ENCODE measurements at regions not wholly inside any gene's neighbourhood (a gene's known extent, or its start where the extent isn't known, plus 50 kb on each side); places are given as distances from the start of the nearest gene placed in this dataset.
"Not testable (repeated sequence)": the region's sequence is repeated elsewhere in the genome, so short reads cannot be mapped to it uniquely, and the experiment has no call there.

GRCh38 chr12:131636266-131636665 lies 74.6 kb upstream of the SFSWAP start:
- DNase-seq (ENCODE audit: low read depth in 2 of 3, low spot score in 2 of 3) = no peak

- no peak for DNase-seq (ENCODE audit: low read depth in 2 of 3, low spot score in 2 of 3)
Observed at GRCh38 chr12:131636940-131637750, 73.7 kb upstream of the SFSWAP start.

GRCh38 chr12:131637986-131638385 lies 72.9 kb upstream of the SFSWAP start:
- no peak for DNase-seq (ENCODE audit: low read depth in 2 of 3, low spot score in 2 of 3)

- DNase-seq (ENCODE audit: low read depth in 2 of 3, low spot score in 2 of 3) = no peak
Observed at GRCh38 chr12:131639270-131639940, 71.5 kb upstream of the SFSWAP start.

DNA sequence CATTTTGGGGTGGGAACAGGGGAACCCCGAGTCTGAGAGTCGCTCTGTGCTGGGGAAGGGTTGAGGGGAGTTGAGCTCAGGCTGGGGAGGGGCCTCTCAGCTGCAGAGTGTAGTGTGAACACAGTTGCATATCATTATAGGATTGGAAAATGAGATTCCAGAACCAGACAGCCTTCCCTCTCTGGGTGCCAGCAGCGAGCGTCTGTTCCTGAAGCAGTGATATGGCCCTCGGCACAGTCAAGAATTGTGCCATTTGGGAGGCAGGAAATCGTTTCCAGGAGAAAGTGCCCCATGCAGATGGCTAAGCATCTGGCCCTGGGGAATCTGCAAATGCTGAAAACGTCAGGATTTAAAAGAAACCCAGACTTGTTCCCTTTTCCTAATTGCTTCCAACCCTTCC lies 70.4 kb upstream of the SFSWAP start:
- DNase-seq (ENCODE audit: low read depth in 2 of 3, low spot score in 2 of 3) = no peak

DNA sequence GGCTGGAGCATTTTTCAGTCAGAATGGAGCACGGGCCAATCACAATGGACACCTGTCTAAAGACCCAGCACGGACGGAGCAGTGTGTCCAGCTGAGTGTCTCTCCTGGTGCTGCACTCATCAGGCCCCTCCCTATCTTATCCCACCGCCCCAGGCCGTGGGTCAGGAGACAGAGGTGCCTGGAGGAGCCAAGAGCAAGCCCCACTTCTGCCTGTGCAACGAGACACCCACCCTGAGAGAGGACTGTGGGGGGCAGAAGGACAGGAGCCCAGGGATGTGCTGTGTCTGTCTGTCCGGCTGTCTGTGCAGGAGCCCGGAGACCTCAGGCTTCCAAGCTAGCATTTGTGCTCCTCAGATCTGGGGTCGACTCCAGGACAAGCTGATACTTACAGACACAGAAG lies 69.6 kb upstream of the SFSWAP start:
- DNase-seq (ENCODE audit: low read depth in 2 of 3, low spot score in 2 of 3) = no peak

- no peak for DNase-seq (ENCODE audit: low read depth in 2 of 3, low spot score in 2 of 3)
Observed at GRCh38 chr12:131642101-131642540, 68.8 kb upstream of the SFSWAP start.

DNA sequence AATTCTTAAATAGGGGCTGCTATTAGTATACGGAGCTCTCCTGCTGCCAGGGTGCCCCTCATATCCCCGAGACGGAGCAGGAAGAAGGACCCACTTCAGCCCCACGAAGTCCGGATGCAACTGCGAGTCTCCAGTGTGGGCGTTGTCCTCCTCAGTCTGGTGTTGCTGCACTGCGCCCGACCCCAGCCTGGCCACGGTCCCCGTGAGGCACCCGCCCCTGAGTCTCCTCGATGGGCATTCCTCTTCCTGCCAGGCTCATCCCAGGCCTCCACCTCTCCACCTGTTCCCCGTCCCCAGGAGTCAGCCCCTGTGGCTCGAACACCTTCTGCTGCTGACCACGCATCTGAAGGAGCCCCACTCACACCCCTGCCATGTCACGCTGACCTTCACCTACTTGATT lies 68.1 kb upstream of the SFSWAP start:
- no peak for DNase-seq (ENCODE audit: low read depth in 2 of 3, low spot score in 2 of 3)

DNA sequence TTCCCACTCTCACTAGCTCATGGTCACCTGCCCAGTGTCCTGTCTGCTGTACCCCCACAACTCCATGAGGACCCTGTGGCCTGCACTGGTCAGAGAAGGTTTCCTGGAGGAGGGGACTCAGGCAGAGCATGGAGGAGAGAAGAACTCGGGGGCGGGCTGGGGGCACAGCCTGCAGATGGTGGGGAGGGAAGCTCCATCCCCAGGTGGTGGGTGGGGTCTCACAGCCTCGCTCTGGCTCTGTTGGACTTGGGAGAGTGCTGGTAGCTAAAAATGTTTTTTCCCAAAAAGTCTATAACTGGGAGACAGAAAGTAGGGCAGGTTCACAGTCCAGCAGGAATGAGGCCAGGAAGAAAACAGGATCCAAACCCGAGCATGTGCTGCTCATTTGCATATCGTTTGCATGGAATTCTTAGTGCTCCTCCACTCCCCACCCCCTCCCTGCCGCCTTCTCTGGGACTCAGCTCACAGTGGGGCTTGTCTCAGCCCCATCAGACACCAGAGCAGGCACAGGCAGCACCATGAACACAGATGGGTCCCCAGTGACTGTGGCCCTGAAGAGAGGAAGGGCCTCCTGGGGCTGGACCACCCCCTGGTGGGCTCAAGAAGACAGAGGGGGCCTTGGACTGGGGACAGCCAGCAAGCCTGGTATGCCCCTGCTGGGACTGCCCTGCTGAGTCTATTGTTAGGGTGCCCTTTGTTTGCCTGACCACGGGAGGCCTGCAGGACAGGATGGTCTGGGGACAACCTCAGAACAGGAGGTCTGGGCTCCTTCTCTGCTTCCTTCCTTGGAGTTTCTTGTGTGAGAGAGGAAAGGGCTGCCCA lies 67.0 kb upstream of the SFSWAP start:
- DNase-seq (ENCODE audit: low read depth in 2 of 3, low spot score in 2 of 3) = no peak

DNA sequence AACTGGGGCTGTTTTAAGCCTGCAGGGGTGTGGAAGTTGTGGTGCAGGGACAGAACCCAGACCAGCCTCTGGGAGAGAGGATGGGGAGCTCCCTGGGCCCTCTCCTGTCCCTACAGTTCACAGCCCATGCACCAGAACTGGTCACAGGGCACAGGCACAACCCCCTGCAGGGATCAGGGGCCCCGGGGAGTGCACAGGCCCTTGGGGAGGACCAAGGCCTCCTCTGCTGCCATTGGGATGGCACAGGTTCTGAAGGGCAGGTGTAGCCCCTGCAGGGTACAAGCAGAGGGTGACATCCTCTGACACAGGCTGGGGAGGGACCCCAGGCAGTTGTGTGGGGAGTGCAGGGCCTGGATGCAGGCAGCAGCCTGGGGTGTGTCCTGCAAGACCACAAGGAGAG lies 66.4 kb upstream of the SFSWAP start:
- DNase-seq (ENCODE audit: low read depth in 2 of 3, low spot score in 2 of 3) = no peak

DNA sequence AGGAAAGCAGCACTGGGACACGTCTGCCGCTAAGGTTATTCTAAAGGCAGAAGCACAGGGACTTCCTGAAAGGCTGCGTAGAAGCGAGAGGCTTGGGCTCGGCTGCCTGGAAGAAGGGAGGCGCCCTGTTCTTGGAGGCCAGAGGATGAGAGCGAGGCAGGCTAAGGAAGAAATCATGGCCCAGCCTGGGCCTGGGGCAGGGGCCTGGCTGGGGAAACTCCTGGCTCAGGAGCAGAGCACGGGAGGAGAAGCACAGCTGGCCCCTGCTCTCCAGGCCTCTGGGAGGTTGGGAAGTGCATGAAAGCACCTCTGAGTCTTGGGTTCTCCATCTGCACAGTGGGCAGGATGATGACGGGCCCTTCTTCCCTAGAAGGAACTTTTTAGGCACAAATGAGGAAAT lies 66.0 kb upstream of the SFSWAP start:
- not testable (repeated sequence) for DNase-seq (ENCODE audit: low read depth in 2 of 3, low spot score in 2 of 3)

GRCh38 chr12:131645557-131645956 lies 65.3 kb upstream of the SFSWAP start:
- not testable (repeated sequence) for DNase-seq (ENCODE audit: low read depth in 2 of 3, low spot score in 2 of 3)

- not testable (repeated sequence) for DNase-seq (ENCODE audit: low read depth in 2 of 3, low spot score in 2 of 3)
Observed at GRCh38 chr12:131646444-131646843, 64.4 kb upstream of the SFSWAP start.

DNA sequence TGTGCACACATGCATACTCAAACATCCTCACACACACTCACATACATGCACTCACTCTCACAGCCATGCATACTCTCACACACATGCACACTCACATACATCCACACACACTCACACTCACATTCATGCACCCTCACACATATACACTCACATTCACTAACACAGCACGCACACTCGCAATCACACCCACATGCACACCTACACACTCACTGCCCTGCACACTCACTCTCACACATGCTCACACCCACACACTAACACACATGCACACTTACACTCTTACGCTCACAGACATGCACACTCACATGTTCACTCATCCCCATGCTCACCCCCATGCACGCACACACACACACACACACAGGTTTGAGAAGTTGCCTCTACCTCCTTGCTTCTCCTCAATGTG lies 63.2 kb upstream of the SFSWAP start:
- DNase-seq (ENCODE audit: low read depth in 2 of 3, low spot score in 2 of 3) = no peak

- DNase-seq (ENCODE audit: low read depth in 2 of 3, low spot score in 2 of 3) = not testable (repeated sequence)
Observed at GRCh38 chr12:131655469-131656174, 55.3 kb upstream of the SFSWAP start.

- DNase-seq (ENCODE audit: low read depth in 2 of 3, low spot score in 2 of 3) = not testable (repeated sequence)
Observed at GRCh38 chr12:131656796-131657195, 54.1 kb upstream of the SFSWAP start.

DNA sequence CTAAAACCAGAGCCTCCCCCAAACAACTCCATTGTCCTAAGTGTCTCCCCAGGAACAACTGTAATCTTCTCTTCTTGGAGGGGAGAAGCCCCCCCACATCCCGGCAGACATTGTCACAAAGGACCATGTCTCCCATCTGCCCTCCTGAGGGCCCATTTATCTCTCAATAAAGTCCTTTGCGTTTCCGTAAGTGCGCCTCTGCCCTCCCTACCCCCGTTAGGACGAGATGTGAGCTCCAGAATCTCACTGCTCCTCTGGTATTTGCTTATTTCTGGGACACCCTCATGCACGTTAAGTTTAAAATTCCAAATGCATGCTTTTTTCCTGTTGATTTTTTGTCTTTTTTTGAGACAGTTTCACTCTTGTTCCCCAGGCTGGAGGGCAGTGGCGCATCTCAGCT lies 52.3 kb upstream of the SFSWAP start:
- not testable (repeated sequence) for DNase-seq (ENCODE audit: low read depth in 2 of 3, low spot score in 2 of 3)

GRCh38 chr12:131659484-131659883 lies 51.4 kb upstream of the SFSWAP start:
- not testable (repeated sequence) for DNase-seq (ENCODE audit: low read depth in 2 of 3, low spot score in 2 of 3)

DNA sequence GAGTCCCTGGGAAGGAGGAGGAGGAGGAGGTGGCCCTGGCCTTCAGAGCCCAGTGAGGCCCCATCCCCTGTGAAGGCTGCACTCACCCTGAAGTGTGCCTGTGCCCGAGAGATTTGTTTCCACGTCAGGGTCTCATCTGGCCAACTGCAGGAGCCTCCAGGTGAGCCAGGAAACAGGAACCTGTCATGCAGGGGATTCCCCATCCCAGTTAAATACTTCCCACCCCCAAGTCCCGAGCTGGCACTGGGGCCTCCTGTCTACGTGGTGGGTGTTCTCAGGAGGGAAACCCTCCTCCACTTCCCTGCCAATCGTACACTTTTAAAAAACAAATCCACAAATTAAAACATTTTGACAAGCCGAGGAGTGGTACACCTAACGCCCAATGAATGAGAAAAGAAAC lies 50.9 kb upstream of the SFSWAP start:
- DNase-seq (ENCODE audit: low read depth in 2 of 3, low spot score in 2 of 3) = not testable (repeated sequence)

DNA sequence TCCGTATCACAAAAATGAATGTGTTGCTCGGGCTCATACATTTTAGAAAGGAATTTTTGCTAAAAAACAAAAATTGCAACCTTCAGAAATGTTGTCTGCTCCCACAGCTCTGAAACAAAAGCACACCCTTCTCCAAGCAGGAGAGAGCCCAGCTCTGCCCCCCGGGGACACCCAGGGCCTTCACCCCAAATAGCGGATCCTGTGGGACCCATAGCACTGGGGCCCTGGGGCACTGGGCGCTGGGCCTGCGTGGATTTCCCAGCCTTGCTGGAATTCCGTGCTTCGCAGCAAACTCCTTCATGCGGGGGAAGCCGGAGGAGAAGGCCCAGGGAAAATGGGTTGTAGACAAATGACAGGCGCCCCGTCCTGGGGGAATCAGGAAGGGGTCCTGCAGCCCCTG lies 50.5 kb upstream of the SFSWAP start:
- DNase-seq (ENCODE audit: low read depth in 2 of 3, low spot score in 2 of 3) = not testable (repeated sequence)

All from activated CD8-positive, alpha-beta memory T cell treated with anti-CD3 and anti-CD28 coated beads for 48 hours (primary cell).